ENCODE measurements at regions not wholly inside any gene's neighbourhood (a gene's known extent, or its start where the extent isn't known, plus 50 kb on each side); places are given as distances from the start of the nearest gene placed in this dataset.

DNA sequence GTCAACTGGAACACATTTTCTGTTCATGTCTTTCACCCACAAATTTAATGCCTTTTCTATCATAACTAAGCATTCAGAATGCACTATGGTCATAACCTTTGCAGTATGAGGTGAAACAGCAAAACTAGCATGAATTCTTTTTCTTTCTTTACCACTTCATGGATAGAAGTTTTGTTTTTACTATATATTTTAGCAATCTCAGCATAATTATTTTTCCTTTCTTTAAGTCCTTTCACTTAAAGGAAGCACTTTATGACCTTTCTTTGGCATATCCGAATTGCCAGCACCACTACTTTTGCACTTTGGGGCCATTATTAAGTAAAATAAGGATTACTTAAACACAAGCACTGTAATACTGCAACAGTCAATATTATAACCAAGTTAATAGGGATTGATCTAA is 115.1 kb upstream of the DKK2 start:
- TF ChIP-seq, protein P1, sequence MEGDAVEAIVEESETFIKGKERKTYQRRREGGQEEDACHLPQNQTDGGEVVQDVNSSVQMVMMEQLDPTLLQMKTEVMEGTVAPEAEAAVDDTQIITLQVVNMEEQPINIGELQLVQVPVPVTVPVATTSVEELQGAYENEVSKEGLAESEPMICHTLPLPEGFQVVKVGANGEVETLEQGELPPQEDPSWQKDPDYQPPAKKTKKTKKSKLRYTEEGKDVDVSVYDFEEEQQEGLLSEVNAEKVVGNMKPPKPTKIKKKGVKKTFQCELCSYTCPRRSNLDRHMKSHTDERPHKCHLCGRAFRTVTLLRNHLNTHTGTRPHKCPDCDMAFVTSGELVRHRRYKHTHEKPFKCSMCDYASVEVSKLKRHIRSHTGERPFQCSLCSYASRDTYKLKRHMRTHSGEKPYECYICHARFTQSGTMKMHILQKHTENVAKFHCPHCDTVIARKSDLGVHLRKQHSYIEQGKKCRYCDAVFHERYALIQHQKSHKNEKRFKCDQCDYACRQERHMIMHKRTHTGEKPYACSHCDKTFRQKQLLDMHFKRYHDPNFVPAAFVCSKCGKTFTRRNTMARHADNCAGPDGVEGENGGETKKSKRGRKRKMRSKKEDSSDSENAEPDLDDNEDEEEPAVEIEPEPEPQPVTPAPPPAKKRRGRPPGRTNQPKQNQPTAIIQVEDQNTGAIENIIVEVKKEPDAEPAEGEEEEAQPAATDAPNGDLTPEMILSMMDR (conservative IDR thresholded peaks at IDR 0.05; ENCODE audit: low read length) = no peak
- no peak for TF ChIP-seq EZH2phosphoT487 (IDR thresholded peaks at IDR 0.05; ENCODE audit: borderline replicate concordance)

Data from Loucy (cell line).